Activated CD4-positive, alpha-beta memory T cell treated with anti-CD3 and anti-CD28 coated beads for 36 hours (primary cell): ENCODE measurements at regions not wholly inside any gene's neighbourhood (a gene's known extent, or its start where the extent isn't known, plus 50 kb on each side); places are given as distances from the start of the nearest gene placed in this dataset.

Experiments used
- CTCF ChIA-PET: fragments of 350-600 bp; sonication (Branson Sonifier 250); formaldehyde crosslinking; loops from one replicate; lab custom pipeline; 2021; ENCODE audit warnings: antibody characterized with exemption, inconsistent platforms; lab: Charles Lee
- POLR2A ChIA-PET: fragments of 350-600 bp; sonication (Branson Sonifier 250); formaldehyde crosslinking; loops from one replicate; lab custom pipeline; 2021; ENCODE audit warnings: antibody characterized with exemption; lab: Charles Lee
- DNase-seq: peaks from one replicate; pipeline ENCODE4 v3.0.0-alpha.2; 2020
- H3K27ac Mint-ChIP-seq: one replicate; pipeline ENCODE4 v1.8.0; 2021; ENCODE audit warnings: mixed read lengths
- H3K27me3 Mint-ChIP-seq: one replicate; pipeline ENCODE4 v1.8.0; 2021; ENCODE audit warnings: mixed read lengths
- H3K36me3 Mint-ChIP-seq: one replicate; pipeline ENCODE4 v1.8.0; 2021; ENCODE audit warnings: mixed read lengths
- H3K4me1 Mint-ChIP-seq: one replicate; pipeline ENCODE4 v1.8.0; 2021; ENCODE audit warnings: low read depth, mixed read lengths
- H3K4me3 Mint-ChIP-seq: one replicate; pipeline ENCODE4 v1.8.0; 2021; ENCODE audit warnings: mild to moderate bottlenecking, mixed read lengths
- H3K9me3 Mint-ChIP-seq: one replicate; pipeline ENCODE4 v1.8.0; 2021; ENCODE audit warnings: mixed read lengths
- intact Hi-C: fragments of 100-400 bp; cut with micrococcal nuclease; formaldehyde crosslinking; loops from one replicate; pipeline ENCODE4 v1.15.1; 2023

GRCh38 chr2:150027164-150027563 lies 439.6 kb upstream of the MMADHC start:
- Mint-ChIP-seq H3K4me1 (no peaks in the 10 kb centered on the region), H3K27me3 (no peaks in the 10 kb centered on the region), H3K36me3 (no peaks in the 10 kb centered on the region), H3K4me3 (no peak overlapping the region), H3K9me3 (no peaks in the 10 kb centered on the region), H3K27ac (no peak overlapping the region)
- ChIA-PET POLR2A (no interaction called here), CTCF (no interaction called here)
- intact Hi-C loops, result loop anchor here (10.0 kb wide), 1 partner anchor 432 kb away; no protein-coding TSS in a partner anchor
- no peak for DNase-seq

- Mint-ChIP-seq H3K27ac (no peak overlapping the region), H3K27me3 (no peaks in the 10 kb centered on the region), H3K9me3 (no peaks in the 10 kb centered on the region), H3K4me3 (no peak overlapping the region), H3K36me3 (no peaks in the 10 kb centered on the region), H3K4me1 (no peaks in the 10 kb centered on the region)
- intact Hi-C loops, result loop anchor here (10.0 kb wide), 1 partner anchor 429 kb away; no protein-coding TSS in a partner anchor
- DNase-seq, result no peak
- POLR2A ChIA-PET, result no interaction called here
- CTCF ChIA-PET, result no interaction called here
These were observed 436.1 kb upstream of the MMADHC start for GRCh38 chr2:150023663-150024062.

- H3K9me3 Mint-ChIP-seq, result no peaks in the 10 kb centered on the region
- ChIA-PET CTCF (no interaction called here), POLR2A (no interaction called here)
- H3K4me3 Mint-ChIP-seq, result no peak overlapping the region
- no peaks in the 10 kb centered on the region for H3K27me3 Mint-ChIP-seq
- H3K27ac Mint-ChIP-seq, result no peak overlapping the region
- peak; percentile 40 for DNase-seq
- H3K36me3 Mint-ChIP-seq, result no peaks in the 10 kb centered on the region
- H3K4me1 Mint-ChIP-seq, result no peaks in the 10 kb centered on the region
- intact Hi-C loops, result loop anchor here (10.0 kb wide), 1 partner anchor 428 kb away; no protein-coding TSS in a partner anchor
These were observed 435.5 kb upstream of the MMADHC start for GRCh38 chr2:150023044-150023443.

GRCh38 chr2:150020937-150021673 lies 433.5 kb upstream of the MMADHC start:
- Mint-ChIP-seq H3K4me1 (no peaks in the 10 kb centered on the region), H3K36me3 (no peaks in the 10 kb centered on the region), H3K9me3 (no peaks in the 10 kb centered on the region), H3K27ac (no peak overlapping the region), H3K4me3 (no peak overlapping the region), H3K27me3 (no peaks in the 10 kb centered on the region)
- DNase-seq, result no peak
- intact Hi-C loops, result loop anchor here (10.0 kb wide), 1 partner anchor 426 kb away; no protein-coding TSS in a partner anchor
- ChIA-PET CTCF (interaction anchor here (1.2 kb wide), 1 partner anchor 423 kb away, joined by 3 read pairs; no protein-coding TSS in a partner anchor), POLR2A (no interaction called here)

GRCh38 chr2:150020221-150020620 lies 432.6 kb upstream of the MMADHC start:
- Mint-ChIP-seq H3K27me3 (no peaks in the 10 kb centered on the region), H3K9me3 (no peaks in the 10 kb centered on the region), H3K36me3 (no peaks in the 10 kb centered on the region), H3K4me1 (no peaks in the 10 kb centered on the region), H3K27ac (no peak overlapping the region), H3K4me3 (no peak overlapping the region)
- ChIA-PET POLR2A (no interaction called here), CTCF (no interaction called here)
- DNase-seq, result no peak
- intact Hi-C loops, result loop anchor here (10.0 kb wide), 1 partner anchor 425 kb away; no protein-coding TSS in a partner anchor

GRCh38 chr2:150019063-150019462 lies 431.5 kb upstream of the MMADHC start:
- CTCF ChIA-PET, result no interaction called here
- Mint-ChIP-seq H3K4me3 (no peak overlapping the region), H3K27ac (no peak overlapping the region), H3K9me3 (no peaks in the 10 kb centered on the region), H3K27me3 (no peaks in the 10 kb centered on the region), H3K4me1 (no peaks in the 10 kb centered on the region), H3K36me3 (no peaks in the 10 kb centered on the region)
- POLR2A ChIA-PET, result no interaction called here
- intact Hi-C loops, result no loop called here
- DNase-seq, result no peak

- no peaks in the 10 kb centered on the region for H3K4me1 Mint-ChIP-seq
- H3K4me3 Mint-ChIP-seq, result no peak overlapping the region
- no peaks in the 10 kb centered on the region for H3K27me3 Mint-ChIP-seq
- POLR2A ChIA-PET, result no interaction called here
- intact Hi-C loops, result no loop called here
- no peaks in the 10 kb centered on the region for H3K9me3 Mint-ChIP-seq
- H3K27ac Mint-ChIP-seq, result no peak overlapping the region
- no peak for DNase-seq
- CTCF ChIA-PET, result no interaction called here
- H3K36me3 Mint-ChIP-seq, result no peaks in the 10 kb centered on the region
These were observed 425.4 kb upstream of the MMADHC start for GRCh38 chr2:150012986-150013385.

- H3K4me3 Mint-ChIP-seq, result no peak overlapping the region
- H3K36me3 Mint-ChIP-seq, result no peaks in the 10 kb centered on the region
- intact Hi-C loops, result no loop called here
- H3K9me3 Mint-ChIP-seq, result no peaks in the 10 kb centered on the region
- no peak for DNase-seq
- ChIA-PET CTCF (no interaction called here), POLR2A (no interaction called here)
- H3K27ac Mint-ChIP-seq, result no peak overlapping the region
- H3K4me1 Mint-ChIP-seq, result no peaks in the 10 kb centered on the region
- H3K27me3 Mint-ChIP-seq, result no peaks in the 10 kb centered on the region
These were observed 423.7 kb upstream of the MMADHC start for GRCh38 chr2:150011161-150011730.

- Mint-ChIP-seq H3K9me3 (no peaks in the 10 kb centered on the region), H3K27ac (no peak overlapping the region), H3K4me1 (no peaks in the 10 kb centered on the region), H3K27me3 (no peaks in the 10 kb centered on the region), H3K4me3 (no peak overlapping the region), H3K36me3 (no peaks in the 10 kb centered on the region)
- DNase-seq, result no peak
- intact Hi-C loops, result no loop called here
- POLR2A ChIA-PET, result no interaction called here
- CTCF ChIA-PET, result no interaction called here
These were observed 421.3 kb upstream of the MMADHC start for GRCh38 chr2:150008901-150009300.

- H3K27me3 Mint-ChIP-seq, result no peaks in the 10 kb centered on the region
- no peak overlapping the region for H3K4me3 Mint-ChIP-seq
- POLR2A ChIA-PET, result no interaction called here
These were observed 420.3 kb upstream of the MMADHC start for GRCh38 chr2:150007815-150008430.

GRCh38 chr2:150006591-150006990 lies 419.0 kb upstream of the MMADHC start:
- no peak overlapping the region for H3K27ac Mint-ChIP-seq
- intact Hi-C loops, result no loop called here
- ChIA-PET POLR2A (no interaction called here), CTCF (no interaction called here)
- no peak overlapping the region for H3K4me3 Mint-ChIP-seq
- H3K36me3 Mint-ChIP-seq, result no peaks in the 10 kb centered on the region
- no peaks in the 10 kb centered on the region for H3K27me3 Mint-ChIP-seq
- H3K9me3 Mint-ChIP-seq, result no peaks in the 10 kb centered on the region
- no peaks in the 10 kb centered on the region for H3K4me1 Mint-ChIP-seq
- no peak for DNase-seq

More at GRCh38 chr2:150007815-150008430, 420.3 kb upstream of the MMADHC start:
- no peak for DNase-seq
- Mint-ChIP-seq H3K36me3 (no peaks in the 10 kb centered on the region), H3K27ac (no peak overlapping the region), H3K9me3 (no peaks in the 10 kb centered on the region), H3K4me1 (no peaks in the 10 kb centered on the region)
- CTCF ChIA-PET, result no interaction called here
- intact Hi-C loops, result no loop called here

GRCh38 chr2:150003544-150003943 lies 416.0 kb upstream of the MMADHC start:
- no peaks in the 10 kb centered on the region for H3K9me3 Mint-ChIP-seq
- H3K27me3 Mint-ChIP-seq, result no peaks in the 10 kb centered on the region
- DNase-seq, result no peak
- H3K27ac Mint-ChIP-seq, result no peak overlapping the region
- CTCF ChIA-PET, result no interaction called here
- no peaks in the 10 kb centered on the region for H3K36me3 Mint-ChIP-seq
- H3K4me1 Mint-ChIP-seq, result no peaks in the 10 kb centered on the region
- no peak overlapping the region for H3K4me3 Mint-ChIP-seq
- intact Hi-C loops, result no loop called here
- POLR2A ChIA-PET, result no interaction called here
